RKO (cell line): ENCODE measurements at regions not wholly inside any gene's neighbourhood (a gene's known extent, or its start where the extent isn't known, plus 50 kb on each side); places are given as distances from the start of the nearest gene placed in this dataset.
"Not testable (repeated sequence)": the region's sequence is repeated elsewhere in the genome, so short reads cannot be mapped to it uniquely, and the experiment has no call there.

Experiments
- DNase-seq: peaks from one replicate; pipeline ENCODE4 v3.0.0-alpha.2; 2016; ENCODE audit warnings: low spot score

GRCh38 chr2:190005513-190005912 lies 57.0 kb downstream of the MSTN start:
- no peak for DNase-seq

DNA sequence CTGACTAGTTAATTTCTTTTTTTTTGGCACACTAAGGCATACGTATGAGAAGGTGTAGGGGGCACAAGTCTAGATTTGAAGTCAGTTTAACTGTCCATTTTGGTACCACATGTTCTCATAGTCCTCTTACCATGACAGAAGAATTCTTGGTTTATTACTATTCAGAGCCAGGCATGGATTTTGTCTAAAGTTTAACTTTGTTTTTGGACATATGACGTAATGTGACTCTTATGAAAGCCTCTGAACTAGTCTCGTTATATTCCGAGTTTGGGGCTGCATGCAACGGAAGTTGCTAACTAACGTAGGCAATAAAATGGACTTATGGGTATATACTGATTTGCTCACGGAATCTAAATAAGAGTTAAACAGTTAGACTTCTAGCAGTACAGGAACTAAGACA lies 62.9 kb downstream of the MSTN start:
- DNase-seq: no peak

DNA sequence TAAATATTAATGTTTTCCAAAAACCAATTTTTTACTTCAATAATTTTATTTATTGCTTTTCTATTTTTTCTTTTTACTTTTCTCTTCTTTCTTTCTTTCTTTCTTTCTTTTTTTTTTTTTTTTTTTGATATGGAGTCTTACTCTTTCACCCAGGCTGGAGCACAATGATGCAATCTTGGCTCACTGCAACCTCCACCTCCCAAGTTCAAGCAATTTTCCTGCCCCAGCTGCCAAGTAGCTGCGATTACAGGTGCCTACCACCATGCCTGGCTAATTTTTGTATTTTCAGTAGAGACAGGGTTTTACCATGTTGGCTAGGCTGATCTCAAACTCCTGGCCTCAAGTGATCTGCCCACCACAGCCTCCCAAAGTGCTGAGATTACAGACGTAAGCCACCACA lies 63.9 kb downstream of the MSTN start:
- DNase-seq: not testable (repeated sequence)

DNA sequence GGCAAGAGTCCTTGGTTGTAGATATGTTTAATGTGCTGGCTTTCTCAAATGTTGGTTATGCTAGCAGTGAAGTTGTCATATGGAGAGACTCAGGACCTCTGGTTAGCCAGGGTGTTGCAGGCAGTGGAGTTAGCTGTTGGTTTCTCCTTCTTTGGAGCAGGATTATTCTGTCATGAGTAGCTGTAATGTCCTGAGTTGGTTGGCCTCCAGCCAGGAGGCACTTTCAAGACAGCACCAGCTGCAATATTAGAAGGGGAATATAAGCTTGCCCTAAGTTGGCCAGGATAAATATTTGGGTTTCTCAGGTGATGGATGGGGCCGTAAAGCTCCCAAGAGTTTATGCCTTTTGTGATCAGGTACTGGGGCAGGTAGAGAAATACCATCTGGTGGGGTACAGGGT lies 65.5 kb downstream of the MSTN start:
- DNase-seq: no peak

DNA sequence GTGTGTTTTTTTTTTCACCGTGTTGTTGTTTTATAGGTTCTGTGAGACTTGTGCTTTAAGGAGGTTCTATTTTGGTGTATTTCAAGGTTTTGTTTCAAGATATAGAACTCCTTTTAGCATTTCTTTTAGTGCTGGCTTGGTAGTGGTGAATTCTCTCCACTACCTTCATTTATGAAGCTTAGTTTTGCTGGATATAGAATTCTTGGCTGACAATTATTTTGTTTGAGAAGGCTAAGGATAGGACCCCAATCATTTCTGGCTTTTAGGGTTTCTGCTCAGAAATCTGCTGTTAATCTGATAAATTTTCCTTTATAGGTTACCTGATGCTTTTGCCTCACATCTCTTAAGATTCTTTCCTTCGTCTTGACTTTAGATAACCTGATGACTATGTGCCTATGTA lies 66.8 kb downstream of the MSTN start:
- DNase-seq: no peak

- no peak for DNase-seq
These were observed 79.6 kb downstream of the MSTN start for GRCh38 chr2:189982780-189983394.

GRCh38 chr2:189982087-189982486 lies 80.4 kb downstream of the MSTN start:
- no peak for DNase-seq

GRCh38 chr2:189976488-189976887 lies 86.0 kb downstream of the MSTN start:
- DNase-seq: not testable (repeated sequence)

GRCh38 chr2:189960346-189960745 lies 102.2 kb downstream of the MSTN start:
- no peak for DNase-seq

DNA sequence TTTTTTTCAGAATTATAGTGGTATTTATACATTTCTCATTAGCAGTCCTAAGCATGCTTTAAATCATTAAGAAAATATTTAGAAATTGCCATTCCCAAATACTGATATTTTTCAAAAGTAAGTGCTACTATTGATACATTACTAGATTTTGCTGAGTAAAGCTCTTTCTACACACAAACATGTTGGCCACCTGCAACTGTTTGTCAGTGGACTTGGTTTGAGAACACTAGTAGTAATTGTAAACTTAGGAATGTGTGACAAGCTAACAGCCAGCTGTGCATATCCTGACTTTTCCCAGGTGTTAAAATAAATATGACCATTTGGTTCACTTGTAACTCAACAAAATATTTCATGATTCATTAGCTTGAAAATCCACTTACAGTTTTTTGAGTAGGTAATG lies 103.1 kb downstream of the MSTN start:
- DNase-seq: no peak

DNA sequence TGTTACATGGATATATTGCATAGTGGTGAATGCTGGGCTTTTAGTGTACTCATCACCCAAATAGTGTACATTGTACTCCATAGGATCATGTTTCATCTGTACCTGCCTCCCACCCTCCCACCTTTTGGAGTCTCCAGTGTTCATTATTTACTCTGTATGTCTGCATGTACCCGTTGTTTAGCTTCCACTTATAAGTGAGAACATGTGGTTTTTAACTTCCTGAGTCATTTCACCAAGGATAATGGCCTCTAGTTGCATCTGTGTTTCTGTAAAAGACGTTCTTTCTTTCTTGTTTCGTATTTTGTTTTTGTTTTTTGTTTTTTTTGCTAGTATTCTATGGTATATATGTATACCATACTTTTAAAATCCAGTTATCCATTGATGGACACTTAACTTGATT lies 107.5 kb downstream of the MSTN start:
- no peak for DNase-seq

- DNase-seq: no peak
These were observed 109.9 kb downstream of the MSTN start for GRCh38 chr2:189952536-189953109.

GRCh38 chr2:189951791-189952535 lies 110.6 kb downstream of the MSTN start:
- DNase-seq: no peak

- DNase-seq: no peak
These were observed 119.5 kb downstream of the MSTN start for GRCh38 chr2:189943009-189943408.

DNA sequence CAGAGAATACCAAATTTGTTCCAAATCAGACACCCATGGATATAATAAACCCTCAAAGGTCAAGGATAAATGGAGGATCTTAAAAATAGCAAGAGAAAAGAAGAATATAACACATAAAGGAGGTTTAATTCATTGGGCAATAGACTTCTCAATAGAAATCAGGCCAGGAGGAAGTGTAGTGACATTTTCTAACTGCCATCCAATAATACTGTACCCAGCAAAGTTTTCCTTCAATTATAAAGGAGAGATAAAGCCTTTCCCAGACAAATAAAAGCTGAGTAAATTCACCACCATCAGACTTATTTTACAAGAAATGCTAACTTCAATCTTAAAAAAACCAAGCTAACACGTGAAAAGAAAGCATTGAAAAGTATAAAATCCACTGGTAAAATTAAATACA lies 121.6 kb downstream of the MSTN start:
- no peak for DNase-seq

DNA sequence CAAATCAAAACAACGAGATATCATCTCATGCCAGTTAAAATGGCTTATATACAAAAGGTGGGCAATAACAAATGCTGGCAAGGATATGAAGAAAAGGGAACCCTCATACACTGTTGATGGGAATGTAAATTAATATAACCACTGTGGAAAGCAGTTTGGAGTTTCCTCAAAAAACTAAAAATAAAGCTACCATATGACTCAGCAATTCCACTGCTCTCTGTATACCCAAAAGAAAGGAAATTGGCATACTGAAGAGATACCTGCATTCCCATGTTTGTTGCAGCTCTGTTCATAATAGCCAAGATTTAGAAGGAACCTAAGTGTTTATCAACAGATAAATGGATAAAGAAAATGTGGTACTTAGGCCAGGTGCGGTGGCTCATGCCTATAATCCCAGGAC lies 124.8 kb downstream of the MSTN start:
- no peak for DNase-seq

GRCh38 chr2:189933911-189934399 lies 128.6 kb downstream of the MSTN start:
- DNase-seq: peak; percentile 26

DNA sequence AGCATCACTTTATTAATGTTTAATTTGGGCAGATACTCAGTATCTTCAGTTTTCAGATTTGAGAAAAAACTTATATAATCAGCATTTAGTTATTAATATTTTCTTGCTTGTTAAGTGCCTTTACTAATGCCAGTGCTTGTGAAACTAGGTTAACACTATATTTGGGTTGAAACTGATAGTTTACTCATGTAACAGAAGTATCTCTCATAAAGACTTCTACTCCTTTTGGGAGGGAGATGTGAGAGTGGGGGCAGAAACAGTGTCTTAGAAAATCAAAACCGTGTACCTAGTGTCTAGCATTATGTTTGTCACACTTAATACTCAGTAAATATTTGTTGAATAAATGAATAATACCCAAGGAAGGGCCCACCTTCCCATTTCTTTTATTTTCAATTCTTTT lies 129.5 kb downstream of the MSTN start:
- no peak for DNase-seq

GRCh38 chr2:189927823-189928222 lies 134.7 kb downstream of the MSTN start:
- no peak for DNase-seq
